IMR-90 (cell line): ENCODE measurements at regions not wholly inside any gene's neighbourhood (a gene's known extent, or its start where the extent isn't known, plus 50 kb on each side); places are given as distances from the start of the nearest gene placed in this dataset.
A peak's percentile ranks its signal among the peaks of the same experiment; 100 is the strongest.

Source experiments
- ATAC-seq: fragments of 200-7000 bp; cut with Tn5 transposase; 2 replicates; pipeline ENCODE4 v1.9.1; 2020; ENCODE audit warnings: low read depth, mild to moderate bottlenecking, moderate library complexity
- BruUV-seq: library from RNA; stranded (reverse); fragments of 400-500 nt; replicated peaks from 2 replicates; lab custom pipeline; 2021; lab: Mats Ljungman, UMichigan
- CTCF ChIA-PET: fragments of 300-600 bp; formaldehyde crosslinking; extraction: SDS; loops from one replicate; lab custom pipeline; 2021; ENCODE audit warnings: antibody characterized with exemption; lab: Yijun Ruan, JAX
- POLR2A ChIA-PET: fragments of 300-600 bp; sonication (Branson Sonifier 250); formaldehyde crosslinking; loops from one replicate; lab custom pipeline; 2022; ENCODE audit warnings: antibody characterized with exemption; ENCODE audit not compliant: unreplicated experiment; lab: Charles Lee
- DNase-seq: peaks from one replicate; pipeline ENCODE4 v3.0.0; 2013
- H2AFZ ChIP-seq: replicated peaks from 2 replicates; pipeline ENCODE3; 2013; ENCODE audit warnings: low read length, mild to moderate bottlenecking; ENCODE audit not compliant: poor library complexity
- H2AK5ac ChIP-seq: 2 replicates; pipeline ENCODE4 v1.6.1; 2013; ENCODE audit warnings: low read depth, low read length, inconsistent platforms
- H2AK9ac ChIP-seq: replicated peaks from 2 replicates; pipeline ENCODE3; 2013; ENCODE audit warnings: mild to moderate bottlenecking, low read depth, low read length, moderate library complexity; ENCODE audit not compliant: poor library complexity
- H2BK120ac ChIP-seq: 2 replicates; pipeline ENCODE4 v1.6.1; 2013; ENCODE audit warnings: low read depth, low read length, inconsistent platforms
- H2BK15ac ChIP-seq: 3 replicates; pipeline ENCODE4 v1.6.1; 2013; ENCODE audit warnings: low read depth, low read length, inconsistent platforms
- H2BK20ac ChIP-seq: 2 replicates; pipeline ENCODE4 v1.6.1; 2013; ENCODE audit warnings: low read depth, mild to moderate bottlenecking, inconsistent platforms, low read length, moderate library complexity
- H2BK5ac ChIP-seq: 2 replicates; pipeline ENCODE4 v1.6.1; 2013; ENCODE audit warnings: mild to moderate bottlenecking, low read depth, low read length, inconsistent platforms; ENCODE audit not compliant: poor library complexity, severe bottlenecking
- H3K14ac ChIP-seq: replicated peaks from 2 replicates; pipeline ENCODE4 v1.6.1; 2013; ENCODE audit warnings: low read depth, low read length, inconsistent platforms
- H3K18ac ChIP-seq: 2 replicates; pipeline ENCODE4 v1.6.1; 2013; ENCODE audit warnings: low read depth, low read length, control low read depth
- H3K23ac ChIP-seq: 2 replicates; pipeline ENCODE4 v1.6.1; 2013; ENCODE audit warnings: low read depth, low read length, inconsistent platforms
- H3K27ac ChIP-seq: 2 replicates; pipeline ENCODE4 v1.5.1; 2013; ENCODE audit warnings: mild to moderate bottlenecking, control low read depth, low read length; ENCODE audit not compliant: insufficient read depth
- H3K27me3 ChIP-seq: 2 replicates; pipeline ENCODE4 v1.6.1; 2013; ENCODE audit warnings: low read length; ENCODE audit not compliant: control insufficient read depth, insufficient read depth
- H3K36me3 ChIP-seq: 2 replicates; pipeline ENCODE4 v1.6.1; 2013; ENCODE audit warnings: low read length, mixed read lengths; ENCODE audit not compliant: control insufficient read depth, insufficient read depth
- H3K4ac ChIP-seq: 2 replicates; pipeline ENCODE4 v1.6.1; 2013; ENCODE audit warnings: low read depth, low read length, inconsistent platforms
- H3K4me1 ChIP-seq: 2 replicates; pipeline ENCODE4 v1.6.1; 2013; ENCODE audit warnings: low read length, mixed read lengths; ENCODE audit not compliant: control insufficient read depth, insufficient read depth
- H3K4me2 ChIP-seq: 2 replicates; pipeline ENCODE4 v1.6.1; 2013; ENCODE audit warnings: low read depth, mild to moderate bottlenecking, control low read depth, low read length, moderate library complexity
- H3K4me3 ChIP-seq: 2 replicates; pipeline ENCODE4 v1.5.1; 2013; ENCODE audit warnings: low read depth, mild to moderate bottlenecking, control low read depth, low read length, moderate library complexity; ENCODE audit not compliant: insufficient read depth
- H3K56ac ChIP-seq: 2 replicates; pipeline ENCODE4 v1.6.1; 2013; ENCODE audit warnings: low read length, inconsistent platforms; ENCODE audit not compliant: insufficient read depth; ENCODE audit errors: extremely low read depth
- H3K79me1 ChIP-seq, 2 experiments: 2 replicates each; pipeline ENCODE4 v1.6.1; 2013; ENCODE audit warnings: low read length in 2 of 2, inconsistent platforms in 1 of 2, low read depth in 1 of 2
- H3K9ac ChIP-seq: 2 replicates; pipeline ENCODE4 v1.6.1; 2013; ENCODE audit warnings: low read depth, low read length, control low read depth
- H3K9me1 ChIP-seq: 2 replicates; pipeline ENCODE4 v1.6.1; 2013; ENCODE audit warnings: low read length, inconsistent platforms; ENCODE audit not compliant: insufficient read depth
- H3K9me3 ChIP-seq: 2 replicates; pipeline ENCODE4 v1.6.1; 2013; ENCODE audit warnings: low read length; ENCODE audit not compliant: control insufficient read depth, insufficient read depth
- H4K20me1 ChIP-seq: 2 replicates; pipeline ENCODE4 v1.6.1; 2013; ENCODE audit warnings: low read length, inconsistent platforms; ENCODE audit not compliant: insufficient read depth
- H4K5ac ChIP-seq: 2 replicates; pipeline ENCODE4 v1.6.1; 2013; ENCODE audit warnings: mild to moderate bottlenecking, low read depth, low read length, control low read depth
- H4K8ac ChIP-seq, 2 experiments: 2 replicates each; pipeline ENCODE4 v1.6.1; 2013; ENCODE audit warnings: low read depth in 2 of 2, low read length in 2 of 2, control low read depth in 1 of 2, inconsistent platforms in 1 of 2
- H4K91ac ChIP-seq: 2 replicates; pipeline ENCODE4 v1.6.1; 2013; ENCODE audit warnings: low read depth, low read length, inconsistent platforms; ENCODE audit not compliant: insufficient read depth
- BHLHE40 ChIP-seq: fragments of 150-350 bp; IDR thresholded peaks from 2 replicates; pipeline ENCODE4 v1.6.1; 2016; ENCODE audit warnings: mild to moderate bottlenecking, low read depth, low read length
- CHD1 ChIP-seq: IDR thresholded peaks from 2 replicates; pipeline ENCODE4 v1.6.1; 2012; ENCODE audit warnings: low read depth, low read length, improper control_type of control experiment
- MAFK ChIP-seq: IDR thresholded peaks from 2 replicates; pipeline ENCODE4 v1.6.1; 2012; ENCODE audit warnings: low read depth, low read length, improper control_type of control experiment
- RCOR1 ChIP-seq: IDR thresholded peaks from 2 replicates; pipeline ENCODE4 v1.6.1; 2012; ENCODE audit warnings: mild to moderate bottlenecking, low read length, improper control_type of control experiment; ENCODE audit not compliant: insufficient replicate concordance
- WGBS, 2 experiments: methylation state at CpG; one replicate each; pipeline versions ENCODE4 v1.1.5 to v1.1.7; 2013; ENCODE audit warnings: missing lambda C conversion rate in 2 of 2; ENCODE audit not compliant: insufficient read length in 1 of 2; ENCODE audit errors: extremely low coverage in 2 of 2; 5-methylcytosine and 5-hydroxymethylcytosine counted together
- dilution Hi-C: fragments of 300-500 bp; cut with HindIII; formaldehyde crosslinking; loops from one replicate; pipeline ENCODE4 v1.14.3; 2018; ENCODE audit warnings: low sequenced_read_pairs; ENCODE audit not compliant: unreplicated experiment
- in situ Hi-C: fragments of 300-500 bp; cut with MboI; formaldehyde crosslinking; loops from 3 replicates; pipeline ENCODE4 v1.14.3; 2019; ENCODE audit warnings: low sequenced_read_pairs, inconsistent platforms, mixed read lengths
- intact Hi-C: fragments of 100-400 bp; cut with micrococcal nuclease; formaldehyde crosslinking; loops from 2 replicates; pipeline ENCODE4 v1.10.0; 2022

GRCh38 chr6:81942067-81942370 is 189.5 kb upstream of the TENT5A start:
- Histone ChIP-seq H3K56ac (no peak overlapping the region), H3K4ac (0 out of 2 replicates have a peak overlapping the region, but pooled peaks have one; percentile 12), H3K27ac (no peak overlapping the region), H2AK5ac (no peak overlapping the region), H4K5ac (no peak overlapping the region), H3K18ac (no peak overlapping the region), H3K4me3 (no peak overlapping the region), H3K14ac (no peak overlapping the region), H4K8ac (no peak overlapping the region), H3K4me2 (no peak overlapping the region), H3K79me1 (no peaks in the 10 kb centered on the region), H4K20me1 (no peaks in the 10 kb centered on the region), H3K23ac (no peak overlapping the region), H2BK20ac (no peak overlapping the region), H3K9me1 (peaks cover 6% of the 10 kb centered on the region; the same call in 1 of the 2 replicates), H2AFZ (no peak overlapping the region), H3K27me3 (no peaks in the 10 kb centered on the region), H3K36me3 (no peaks in the 10 kb centered on the region), H3K9me3 (no peaks in the 10 kb centered on the region), H2AK9ac (no peak overlapping the region), H2BK5ac (no peak overlapping the region), H2BK120ac (no peak overlapping the region), H3K9ac (no peak overlapping the region), H4K91ac (no peak overlapping the region), H2BK15ac (no peak overlapping the region), H3K4me1 (peaks cover 12% of the 10 kb centered on the region)
- intact Hi-C loops, result no loop called here
- in situ Hi-C loops, result no loop called here
- ATAC-seq, result no peak
- ChIA-PET CTCF (no interaction called here), POLR2A (interaction anchor here (0.6 kb wide), 1 partner anchor 745 kb away, joined by 3 read pairs; no protein-coding TSS in a partner anchor)
- DNase-seq, result no peak
- dilution Hi-C loops, result no loop called here
- no peak for TF ChIP-seq CHD1
- no peak for TF ChIP-seq MAFK
- no peak for TF ChIP-seq RCOR1
- no peak for TF ChIP-seq BHLHE40
- BruUV-seq, result no TSS peak
- no CpG with 5 or more reads among the region's 3 CpGs for WGBS, 2 experiments
